ENCODE measurements at regions not wholly inside any gene's neighbourhood (a gene's known extent, or its start where the extent isn't known, plus 50 kb on each side); places are given as distances from the start of the nearest gene placed in this dataset.

- no peaks in the 10 kb centered on the region for H3K27me3 ChIP-seq (replicated peaks; ENCODE audit: insufficient read depth, low read depth, low read length, poor library complexity)
- intact Hi-C loops (cut with micrococcal nuclease; ENCODE audit: unreplicated experiment) = no loop called here
- H3K4me3 ChIP-seq (ENCODE audit: low read depth, low read length, poor library complexity, severe bottlenecking) = no peak overlapping the region
- no peak overlapping the region for H3K27ac ChIP-seq (ENCODE audit: low read depth, low read length, poor library complexity, severe bottlenecking)
- no peak for DNase-seq (ENCODE audit: low spot score)
- no peaks in the 10 kb centered on the region for H3K36me3 ChIP-seq (ENCODE audit: insufficient read depth, low read length, poor library complexity, severe bottlenecking)
- H3K4me1 ChIP-seq (ENCODE audit: insufficient read depth, low read length, poor library complexity, severe bottlenecking) = no peaks in the 10 kb centered on the region
- CTCF ChIA-PET = no interaction called here
- POLR2A ChIA-PET (ENCODE audit: low non-redundant PET) = no interaction called here
- no TSS peak for BruUV-seq (replicated peaks)
- TF ChIP-seq, protein P1, sequence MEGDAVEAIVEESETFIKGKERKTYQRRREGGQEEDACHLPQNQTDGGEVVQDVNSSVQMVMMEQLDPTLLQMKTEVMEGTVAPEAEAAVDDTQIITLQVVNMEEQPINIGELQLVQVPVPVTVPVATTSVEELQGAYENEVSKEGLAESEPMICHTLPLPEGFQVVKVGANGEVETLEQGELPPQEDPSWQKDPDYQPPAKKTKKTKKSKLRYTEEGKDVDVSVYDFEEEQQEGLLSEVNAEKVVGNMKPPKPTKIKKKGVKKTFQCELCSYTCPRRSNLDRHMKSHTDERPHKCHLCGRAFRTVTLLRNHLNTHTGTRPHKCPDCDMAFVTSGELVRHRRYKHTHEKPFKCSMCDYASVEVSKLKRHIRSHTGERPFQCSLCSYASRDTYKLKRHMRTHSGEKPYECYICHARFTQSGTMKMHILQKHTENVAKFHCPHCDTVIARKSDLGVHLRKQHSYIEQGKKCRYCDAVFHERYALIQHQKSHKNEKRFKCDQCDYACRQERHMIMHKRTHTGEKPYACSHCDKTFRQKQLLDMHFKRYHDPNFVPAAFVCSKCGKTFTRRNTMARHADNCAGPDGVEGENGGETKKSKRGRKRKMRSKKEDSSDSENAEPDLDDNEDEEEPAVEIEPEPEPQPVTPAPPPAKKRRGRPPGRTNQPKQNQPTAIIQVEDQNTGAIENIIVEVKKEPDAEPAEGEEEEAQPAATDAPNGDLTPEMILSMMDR (conservative IDR thresholded peaks at IDR 0.05; ENCODE audit: low read depth, low read length) = no peak
- no peak for TF ChIP-seq EZH2 (IDR thresholded peaks at IDR 0.05; ENCODE audit: borderline replicate concordance, low read depth, low read length, poor library complexity, severe bottlenecking)
- no peaks in the 10 kb centered on the region for H3K9me3 ChIP-seq (ENCODE audit: low read depth, low read length, poor library complexity, severe bottlenecking)
Observed at GRCh38 chr10:131670341-131670740, 230.5 kb upstream of the PPP2R2D start.

- no peak for DNase-seq (ENCODE audit: low spot score)
- Histone ChIP-seq H3K9me3 (ENCODE audit: low read depth, low read length, poor library complexity, severe bottlenecking) (no peaks in the 10 kb centered on the region), H3K36me3 (ENCODE audit: insufficient read depth, low read length, poor library complexity, severe bottlenecking) (no peaks in the 10 kb centered on the region), H3K27ac (ENCODE audit: low read depth, low read length, poor library complexity, severe bottlenecking) (no peak overlapping the region), H3K27me3 (replicated peaks; ENCODE audit: insufficient read depth, low read depth, low read length, poor library complexity) (no peaks in the 10 kb centered on the region), H3K4me3 (ENCODE audit: low read depth, low read length, poor library complexity, severe bottlenecking) (no peak overlapping the region), H3K4me1 (ENCODE audit: insufficient read depth, low read length, poor library complexity, severe bottlenecking) (no peaks in the 10 kb centered on the region)
- TF ChIP-seq, protein P1 (conservative IDR thresholded peaks at IDR 0.05; ENCODE audit: low read depth, low read length) = no peak
- no peak for TF ChIP-seq EZH2 (IDR thresholded peaks at IDR 0.05; ENCODE audit: borderline replicate concordance, low read depth, low read length, poor library complexity, severe bottlenecking)
- intact Hi-C loops (cut with micrococcal nuclease; ENCODE audit: unreplicated experiment) = no loop called here
- BruUV-seq (replicated peaks) = no TSS peak
- CTCF ChIA-PET = no interaction called here
- POLR2A ChIA-PET (ENCODE audit: low non-redundant PET) = no interaction called here
Observed at GRCh38 chr10:131673396-131673795, 227.4 kb upstream of the PPP2R2D start.

GRCh38 chr10:131674130-131674529 is 226.7 kb upstream of the PPP2R2D start:
- ChIA-PET CTCF (no interaction called here), POLR2A (ENCODE audit: low non-redundant PET) (no interaction called here)
- no TSS peak for BruUV-seq (replicated peaks)
- intact Hi-C loops (cut with micrococcal nuclease; ENCODE audit: unreplicated experiment) = no loop called here
- TF ChIP-seq EZH2 (IDR thresholded peaks at IDR 0.05; ENCODE audit: borderline replicate concordance, low read depth, low read length, poor library complexity, severe bottlenecking) = no peak
- TF ChIP-seq, protein P1 (conservative IDR thresholded peaks at IDR 0.05; ENCODE audit: low read depth, low read length) = no peak
- Histone ChIP-seq H3K4me1 (ENCODE audit: insufficient read depth, low read length, poor library complexity, severe bottlenecking) (no peaks in the 10 kb centered on the region), H3K36me3 (ENCODE audit: insufficient read depth, low read length, poor library complexity, severe bottlenecking) (no peaks in the 10 kb centered on the region), H3K4me3 (ENCODE audit: low read depth, low read length, poor library complexity, severe bottlenecking) (no peak overlapping the region), H3K27me3 (replicated peaks; ENCODE audit: insufficient read depth, low read depth, low read length, poor library complexity) (no peaks in the 10 kb centered on the region), H3K27ac (ENCODE audit: low read depth, low read length, poor library complexity, severe bottlenecking) (no peak overlapping the region), H3K9me3 (ENCODE audit: low read depth, low read length, poor library complexity, severe bottlenecking) (no peaks in the 10 kb centered on the region)
- no peak for DNase-seq (ENCODE audit: low spot score)
